GM23338 (cell line): ENCODE measurements at regions not wholly inside any gene's neighbourhood (a gene's known extent, or its start where the extent isn't known, plus 50 kb on each side); places are given as distances from the start of the nearest gene placed in this dataset.

Experiments
- CREB1 ChIP-seq: fragments of 250-450 bp; sonication (Bioruptor Pico); IDR thresholded peaks from 2 replicates; pipeline ENCODE4 v1.5.0; 2020; ENCODE audit warnings: low read depth, mild to moderate bottlenecking, moderate library complexity
- CTCF ChIP-seq, 2 experiments: fragments of 200-600 bp in 1 of 2; sonication (generic) in 1 of 2; conservative IDR thresholded peaks; 2 replicates each; pipeline versions ENCODE4 v1.5.1 to v1.6.1; 2016 to 2017; ENCODE audit warnings: antibody characterized with exemption in 2 of 2, low read depth in 2 of 2, mild to moderate bottlenecking in 2 of 2, moderate library complexity in 1 of 2
- ETS1 ChIP-seq: IDR thresholded peaks from 2 replicates; pipeline ENCODE4 v1.6.1; 2016; ENCODE audit warnings: antibody characterized with exemption
- EZH2 ChIP-seq: fragments of 200-600 bp; sonication (generic); IDR thresholded peaks from one replicate; pipeline ENCODE4 v1.8.0; 2017; ENCODE audit warnings: antibody characterized with exemption, mild to moderate bottlenecking, low read depth; ENCODE audit not compliant: unreplicated experiment
- EZH2phosphoT487 ChIP-seq: fragments of 200-600 bp; sonication (generic); IDR thresholded peaks from one replicate; pipeline ENCODE4 v1.8.1; 2018; ENCODE audit warnings: antibody characterized with exemption; ENCODE audit not compliant: unreplicated experiment
- JUNB ChIP-seq: IDR thresholded peaks from one replicate; pipeline ENCODE4 v1.6.1; 2016; ENCODE audit warnings: antibody characterized with exemption; ENCODE audit not compliant: unreplicated experiment
- NANOG ChIP-seq: IDR thresholded peaks from 2 replicates; pipeline ENCODE4 v1.6.1; 2016; ENCODE audit warnings: antibody characterized with exemption, borderline replicate concordance
- POLR2AphosphoS5 ChIP-seq: IDR thresholded peaks from 2 replicates; pipeline ENCODE4 v1.6.1; 2016; ENCODE audit warnings: antibody characterized with exemption, low read depth
- REST ChIP-seq: IDR thresholded peaks from one replicate; pipeline ENCODE4 v1.6.1; 2018; ENCODE audit warnings: antibody characterized with exemption; ENCODE audit not compliant: unreplicated experiment
- ZNF114 ChIP-seq: fragments of 250-450 bp; sonication (Bioruptor Pico); IDR thresholded peaks from 2 replicates; pipeline ENCODE4 v1.5.0; 2020; ENCODE audit warnings: mild to moderate bottlenecking, moderate library complexity
- ZNF331 ChIP-seq: fragments of 250-450 bp; sonication (Bioruptor Pico); IDR thresholded peaks from 2 replicates; pipeline ENCODE4 v1.5.0; 2020; ENCODE audit warnings: low read depth, mild to moderate bottlenecking, moderate library complexity

DNA sequence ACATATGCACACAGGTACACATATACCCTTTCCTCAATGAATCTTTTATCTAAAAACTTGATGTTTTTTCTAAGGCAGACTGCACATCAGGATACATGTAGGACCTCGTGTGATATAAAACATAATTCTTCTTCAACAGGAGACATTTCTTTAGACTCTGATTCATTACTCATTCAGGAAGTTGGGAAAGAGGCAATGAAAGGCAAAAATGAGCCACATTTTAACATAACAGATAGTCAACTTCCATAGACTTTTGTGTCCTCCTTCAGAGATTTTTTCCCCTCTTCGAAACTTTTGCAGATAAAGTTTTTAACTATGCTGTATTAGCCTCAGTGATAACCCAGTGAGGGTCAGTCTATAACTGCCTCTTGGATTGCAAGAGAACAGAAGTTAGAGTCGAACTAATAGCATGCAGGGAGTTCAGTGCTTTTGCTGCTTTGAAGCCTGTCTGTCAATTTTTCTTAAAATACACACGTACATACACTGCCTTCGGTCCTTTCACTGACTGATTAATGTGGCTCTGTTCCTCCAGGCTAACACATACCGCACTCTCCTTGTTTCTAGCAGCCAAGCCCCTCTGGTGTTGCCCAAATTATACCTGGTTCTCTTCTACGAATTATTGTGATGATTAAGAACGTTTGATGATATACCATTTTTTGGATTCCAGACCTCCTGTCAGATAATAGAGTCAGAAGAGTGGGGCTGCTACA lies 562.5 kb upstream of the MAP3K7 start:
- no peak for TF ChIP-seq EZH2
- TF ChIP-seq CTCF (conservative IDR thresholded peaks at IDR 0.05; ENCODE audit: low read depth in 2 of 2), result no peak
- TF ChIP-seq REST, result no peak
- no peak for TF ChIP-seq EZH2phosphoT487
- TF ChIP-seq CREB1 (CRISPR knock-in tag), result no peak
- no peak for TF ChIP-seq ETS1
- TF ChIP-seq JUNB, result no peak
- no peak for TF ChIP-seq ZNF331 (CRISPR knock-in tag)
- no peak for TF ChIP-seq POLR2AphosphoS5
- TF ChIP-seq ZNF114 (CRISPR knock-in tag), result no peak
- TF ChIP-seq NANOG, result no peak
